ENCODE measurements at regions not wholly inside any gene's neighbourhood (a gene's known extent, or its start where the extent isn't known, plus 50 kb on each side); places are given as distances from the start of the nearest gene placed in this dataset.

GRCh38 chr1:163652441-163652840, 330.7 kb downstream of the NUF2 start:
- TF ChIP-seq EZH2 (IDR thresholded peaks at IDR 0.05; ENCODE audit: insufficient read depth, low read length): no peak
- TF ChIP-seq CTCF (IDR thresholded peaks at IDR 0.05; ENCODE audit: insufficient read depth, low read depth, low read length): no peak

Measured in astrocyte (in vitro differentiated cells and primary cell).